Stomach (tissue), 8 donors: ENCODE measurements at regions not wholly inside any gene's neighbourhood (a gene's known extent, or its start where the extent isn't known, plus 50 kb on each side); places are given as distances from the start of the nearest gene placed in this dataset.
"Not testable (repeated sequence)": the region's sequence is repeated elsewhere in the genome, so short reads cannot be mapped to it uniquely, and the experiment has no call there.

Experiments used
- DNase-seq, 2 donors: peaks; one replicate each; pipeline versions ENCODE4 v3.0.0 to v3.0.0-alpha.2; 2013 to 2019
- H3K27ac ChIP-seq, 5 donors: fragments of 200-600 bp in 4 of 5; sonication (generic) in 4 of 5; one replicate each; pipeline ENCODE4 v1.5.1; 2013 to 2019; ENCODE audit warnings: mild to moderate bottlenecking in 1 of 5, moderate library complexity in 1 of 5
- H3K27me3 ChIP-seq, 3 donors: fragments of 200-600 bp; sonication (generic); one replicate each; pipeline ENCODE4 v1.5.1; 2017 to 2019; ENCODE audit warnings: mixed run types in 1 of 3
- H3K36me3 ChIP-seq, 4 donors: fragments of 200-600 bp; sonication (generic); 1 replicate in 3 of 4; 2 replicates in 1 of 4; pipeline ENCODE4 v1.5.1; 2016 to 2019
- H3K4me1 ChIP-seq, 4 donors: fragments of 200-600 bp; sonication (generic); one replicate each; pipeline ENCODE4 v1.5.1; 2016 to 2019
- H3K4me3 ChIP-seq, 4 donors: fragments of 200-600 bp; sonication (generic) in 3 of 4; one replicate each; pipeline ENCODE4 v1.5.1; 2016 to 2019; ENCODE audit warnings: mild to moderate bottlenecking in 1 of 4
- H3K9me3 ChIP-seq, 4 donors: fragments of 200-600 bp; sonication (generic); one replicate each; pipeline ENCODE4 v1.5.1; 2016 to 2019
- CTCF ChIP-seq, 7 experiments: fragments of 450-650 bp in 4 of 7; fragments of 200-600 bp in 3 of 7; sonication (generic) in 3 of 7; IDR thresholded peaks; one replicate each; pipeline ENCODE4 v1.5.1; 2016 to 2019; ENCODE audit warnings: antibody characterized with exemption in 7 of 7, control low read depth in 2 of 7, mild to moderate bottlenecking in 1 of 7
- EP300 ChIP-seq: sonication (generic); formaldehyde crosslinking; IDR thresholded peaks from one replicate; pipeline ENCODE4 v1.6.1; 2017; ENCODE audit warnings: antibody characterized with exemption
- POLR2A ChIP-seq, 4 donors: fragments of 450-650 bp; IDR thresholded peaks; one replicate each; pipeline ENCODE4 v1.6.1; 2016; ENCODE audit warnings: antibody characterized with exemption in 4 of 4, control low read depth in 2 of 4, mild to moderate bottlenecking in 1 of 4, moderate library complexity in 1 of 4
- POLR2AphosphoS5 ChIP-seq, 3 donors: sonication (generic); formaldehyde crosslinking; IDR thresholded peaks; one replicate each; pipeline ENCODE4 v1.6.1; 2016; ENCODE audit warnings: antibody characterized with exemption in 3 of 3
- WGBS, 5 donors: extraction: QIAGEN DNeasy Blood & Tissue Kit in 3 of 5; methylation state at CpG; one replicate each; pipeline versions ENCODE4 v1.1.5 to v1.1.7; 2013 to 2018; 5-methylcytosine and 5-hydroxymethylcytosine counted together
- intact Hi-C: fragments of 100-400 bp; cut with DNase I; formaldehyde crosslinking; loops from one replicate; pipeline ENCODE4 v1.15.1; 2023; ENCODE audit warnings: low total_unique reads
- donor health status: healthy with polysubstance abuse.
- donor health status: Bipolar disorder and iron deficiency.
- donor health status: healthy.

DNA sequence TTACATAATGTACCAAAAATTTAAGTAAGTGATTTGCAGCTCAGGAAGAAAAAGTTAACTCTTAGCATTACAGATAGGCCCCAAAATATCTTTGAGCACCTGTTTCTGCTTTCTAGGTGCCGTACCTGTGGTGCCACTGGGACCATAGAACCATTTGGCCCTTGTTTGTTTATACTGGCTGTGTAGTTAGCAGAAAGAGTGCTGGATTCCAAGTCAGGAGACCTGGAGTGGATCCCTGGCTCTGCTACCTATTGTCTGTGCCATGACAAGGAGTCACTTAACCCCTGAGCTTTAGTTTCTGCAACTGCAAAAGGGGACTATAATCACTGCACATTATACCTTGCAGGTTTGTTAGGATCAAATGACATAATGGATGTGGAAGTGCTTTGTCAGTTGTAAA is 137.8 kb upstream of the GPR101 start:
- H3K36me3 ChIP-seq, result no peaks in the 10 kb centered on the region
- no peaks in the 10 kb centered on the region for H3K9me3 ChIP-seq
- WGBS, 5 donors, result 14 to 48% (median 46%) methylated on average over 1 of the region's 1 CpG
- DNase-seq, result no peak
- H3K4me3 ChIP-seq, result no peak overlapping the region
- no peaks in the 10 kb centered on the region for H3K27me3 ChIP-seq
- no peak overlapping the region for H3K27ac ChIP-seq
- no peaks in the 10 kb centered on the region for H3K4me1 ChIP-seq
- TF ChIP-seq POLR2A (IDR thresholded peaks at IDR 0.05), result no peak
- intact Hi-C loops, result no loop called here

DNA sequence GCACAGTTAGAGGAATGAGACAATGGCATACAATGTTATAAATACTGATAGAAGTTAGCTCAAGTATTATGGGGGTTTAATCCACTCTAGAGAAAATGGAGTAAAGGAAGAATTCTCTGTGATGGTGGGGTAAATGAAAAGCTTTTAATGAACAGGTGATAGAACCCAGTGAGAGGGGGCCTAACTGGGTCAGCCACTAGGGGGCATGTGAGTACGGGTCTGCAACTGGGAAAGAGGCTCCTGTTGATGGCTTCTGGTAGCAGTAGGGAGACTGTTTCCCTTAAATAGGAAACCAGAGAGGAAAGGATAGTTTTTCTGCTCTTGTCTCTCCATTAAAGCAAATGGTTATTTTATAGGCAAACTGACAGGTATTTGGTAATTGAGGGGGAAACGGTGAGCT is 132.8 kb upstream of the GPR101 start:
- Histone ChIP-seq H3K4me3 (no peak overlapping the region), H3K4me1 (no peaks in the 10 kb centered on the region), H3K36me3 (no peaks in the 10 kb centered on the region), H3K27me3 (no peaks in the 10 kb centered on the region), H3K27ac (no peak overlapping the region), H3K9me3 (no peaks in the 10 kb centered on the region)
- intact Hi-C loops, result no loop called here
- WGBS, 5 donors, result 29 to 46% (median 43%) methylated on average over 2 of the region's 2 CpGs
- DNase-seq, result peak in 1 of 2 donors; percentile 42
- TF ChIP-seq CTCF (IDR thresholded peaks at IDR 0.05) (peak in 2 of 7 experiments; percentile 30 to 31), POLR2A (IDR thresholded peaks at IDR 0.05) (no peak)

DNA sequence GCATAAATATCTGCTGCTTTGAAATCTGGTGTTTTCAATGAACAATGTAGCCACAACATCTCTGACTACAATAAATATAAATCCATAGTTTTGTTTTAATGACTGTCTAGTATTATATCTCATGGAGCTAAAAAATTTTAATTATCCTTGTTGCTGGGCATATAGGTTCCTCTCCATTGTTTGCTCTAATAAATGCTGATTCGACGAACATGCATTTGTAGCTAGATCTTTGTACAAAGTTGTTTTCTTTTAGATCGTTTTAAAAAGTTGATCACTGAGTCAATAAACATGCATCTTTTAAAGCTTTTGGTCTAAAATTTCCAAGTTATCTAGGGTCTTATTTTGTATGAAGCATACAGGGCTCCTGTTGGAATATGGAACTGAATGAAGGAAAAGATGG is 130.5 kb upstream of the GPR101 start:
- 55 to 92% (median 88%) methylated on average over 3 of the region's 3 CpGs for WGBS, 5 donors
- intact Hi-C loops, result no loop called here
- TF ChIP-seq POLR2A (IDR thresholded peaks at IDR 0.05) (no peak), POLR2AphosphoS5 (IDR thresholded peaks at IDR 0.05) (no peak), EP300 (no peak), CTCF (IDR thresholded peaks at IDR 0.05) (no peak)

DNA sequence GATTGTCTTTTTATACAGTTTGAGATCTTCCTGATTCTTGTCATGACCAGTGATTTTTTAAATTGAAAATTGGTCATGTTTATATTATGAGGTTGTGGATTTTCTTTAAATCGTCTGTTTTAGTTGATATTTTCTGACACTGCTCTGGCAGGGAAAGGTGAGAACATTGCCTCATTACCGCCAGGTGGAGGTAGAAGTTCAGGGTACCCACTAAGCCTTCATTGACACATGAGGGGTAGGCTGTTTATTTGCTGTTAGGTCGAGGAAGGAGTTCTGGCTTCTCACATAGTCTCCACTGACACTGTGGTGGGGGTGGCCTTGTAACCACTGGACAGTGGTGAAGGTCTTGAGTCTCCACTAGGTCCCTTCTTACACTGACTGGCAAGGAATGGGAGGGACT is 117.6 kb upstream of the GPR101 start:
- no peaks in the 10 kb centered on the region for H3K4me1 ChIP-seq
- intact Hi-C loops, result no loop called here
- 13 to 24% (median 16%) methylated on average over 3 of the region's 3 CpGs for WGBS, 5 donors
- peaks cover 0 to 4% (median 0%) of the 10 kb centered on the region in 3 donors for H3K27me3 ChIP-seq
- TF ChIP-seq CTCF (IDR thresholded peaks at IDR 0.05) (peak in 1 of 7 experiments; percentile 11), POLR2AphosphoS5 (IDR thresholded peaks at IDR 0.05) (no peak), EP300 (no peak)
- no peak for DNase-seq
- no peaks in the 10 kb centered on the region for H3K36me3 ChIP-seq
- H3K9me3 ChIP-seq, result peaks cover 0 to 7% (median 2%) of the 10 kb centered on the region in 4 donors
- no peak overlapping the region for H3K27ac ChIP-seq
- H3K4me3 ChIP-seq, result no peak overlapping the region

More for the DNA sequence above, 130.5 kb upstream of the GPR101 start:
- Histone ChIP-seq H3K36me3 (no peaks in the 10 kb centered on the region), H3K4me3 (no peak overlapping the region), H3K27me3 (no peaks in the 10 kb centered on the region), H3K27ac (no peak overlapping the region), H3K9me3 (no peaks in the 10 kb centered on the region), H3K4me1 (no peaks in the 10 kb centered on the region)
- DNase-seq, result no peak

GRCh38 chrX:137143864-137144263 is 110.1 kb upstream of the GPR101 start:
- intact Hi-C loops, result no loop called here
- TF ChIP-seq POLR2AphosphoS5 (IDR thresholded peaks at IDR 0.05) (no peak), EP300 (no peak), POLR2A (IDR thresholded peaks at IDR 0.05) (no peak)
- 53 to 87% (median 68%) methylated on average over 5 of the region's 5 CpGs for WGBS, 5 donors
- no peak for DNase-seq
- H3K9me3 ChIP-seq, result no peaks in the 10 kb centered on the region
- H3K4me3 ChIP-seq, result no peak overlapping the region
- H3K27me3 ChIP-seq, result no peaks in the 10 kb centered on the region
- H3K4me1 ChIP-seq, result no peaks in the 10 kb centered on the region
- no peaks in the 10 kb centered on the region for H3K36me3 ChIP-seq
- no peak overlapping the region for H3K27ac ChIP-seq

- DNase-seq, intact Hi-C loops, H3K4me3 ChIP-seq, H3K4me1 ChIP-seq, H3K27me3 ChIP-seq, H3K27ac ChIP-seq, H3K36me3 ChIP-seq: not testable (repeated sequence)
- 81 to 100% (median 87%) methylated on average over 2 to 8 of the region's 8 CpGs for WGBS, 5 donors
- peaks cover 0 to 21% (median 10%) of the 10 kb centered on the region in 4 donors for H3K9me3 ChIP-seq
Observed at GRCh38 chrX:137122651-137123050, 88.9 kb upstream of the GPR101 start.
